ENCODE measurements at regions not wholly inside any gene's neighbourhood (a gene's known extent, or its start where the extent isn't known, plus 50 kb on each side); places are given as distances from the start of the nearest gene placed in this dataset.
"Not testable (repeated sequence)": the region's sequence is repeated elsewhere in the genome, so short reads cannot be mapped to it uniquely, and the experiment has no call there.

- H3K27me3 ChIP-seq (ENCODE audit: control insufficient read depth in 1 of 2, insufficient read depth in 2 of 2, low read length in 2 of 2); H3K4me3 ChIP-seq (ENCODE audit: low read depth in 1 of 2, low read length in 2 of 2); H3K4me1 ChIP-seq (ENCODE audit: control insufficient read depth in 2 of 2, insufficient read depth in 2 of 2, low read length in 1 of 2); H3K27ac ChIP-seq (ENCODE audit: low read depth in 2 of 2, low read length in 1 of 2); H3K36me3 ChIP-seq (ENCODE audit: control insufficient read depth in 2 of 2, insufficient read depth in 2 of 2, low read length in 1 of 2); H3K9me3 ChIP-seq (ENCODE audit: control insufficient read depth in 2 of 2, insufficient read depth in 1 of 2, low read depth in 1 of 2, low read length in 1 of 2): not testable (repeated sequence)
- 53 to 75% methylated on average over 1 of the region's 1 CpG for WGBS, 2 donors
Measured at GRCh38 chr15:24158306-24158705, 471.2 kb upstream of the NDN start.

- WGBS, 2 donors = 83 to 85% methylated on average over 3 of the region's 3 CpGs
- H3K4me3 ChIP-seq (ENCODE audit: low read depth in 1 of 2, low read length in 2 of 2); H3K4me1 ChIP-seq (ENCODE audit: control insufficient read depth in 2 of 2, insufficient read depth in 2 of 2, low read length in 1 of 2); H3K27me3 ChIP-seq (ENCODE audit: control insufficient read depth in 1 of 2, insufficient read depth in 2 of 2, low read length in 2 of 2); H3K27ac ChIP-seq (ENCODE audit: low read depth in 2 of 2, low read length in 1 of 2); H3K9me3 ChIP-seq (ENCODE audit: control insufficient read depth in 2 of 2, insufficient read depth in 1 of 2, low read depth in 1 of 2, low read length in 1 of 2); H3K36me3 ChIP-seq (ENCODE audit: control insufficient read depth in 2 of 2, insufficient read depth in 2 of 2, low read length in 1 of 2): not testable (repeated sequence)
Measured at GRCh38 chr15:24165512-24165911, 478.4 kb upstream of the NDN start.

- not testable (repeated sequence) for H3K27me3 ChIP-seq (ENCODE audit: control insufficient read depth in 1 of 2, insufficient read depth in 2 of 2, low read length in 2 of 2); H3K27ac ChIP-seq (ENCODE audit: low read depth in 2 of 2, low read length in 1 of 2); H3K36me3 ChIP-seq (ENCODE audit: control insufficient read depth in 2 of 2, insufficient read depth in 2 of 2, low read length in 1 of 2); H3K4me1 ChIP-seq (ENCODE audit: control insufficient read depth in 2 of 2, insufficient read depth in 2 of 2, low read length in 1 of 2); H3K4me3 ChIP-seq (ENCODE audit: low read depth in 1 of 2, low read length in 2 of 2); H3K9me3 ChIP-seq (ENCODE audit: control insufficient read depth in 2 of 2, insufficient read depth in 1 of 2, low read depth in 1 of 2, low read length in 1 of 2)
- WGBS, 2 donors = 41 to 48% methylated on average over 2 of the region's 2 CpGs
Measured at GRCh38 chr15:24202297-24202696, 473.3 kb upstream of the NPAP1 start.

- not testable (repeated sequence) for H3K4me1 ChIP-seq (ENCODE audit: control insufficient read depth in 2 of 2, insufficient read depth in 2 of 2, low read length in 1 of 2); H3K4me3 ChIP-seq (ENCODE audit: low read depth in 1 of 2, low read length in 2 of 2); H3K9me3 ChIP-seq (ENCODE audit: control insufficient read depth in 2 of 2, insufficient read depth in 1 of 2, low read depth in 1 of 2, low read length in 1 of 2); H3K27me3 ChIP-seq (ENCODE audit: control insufficient read depth in 1 of 2, insufficient read depth in 2 of 2, low read length in 2 of 2); H3K36me3 ChIP-seq (ENCODE audit: control insufficient read depth in 2 of 2, insufficient read depth in 2 of 2, low read length in 1 of 2); H3K27ac ChIP-seq (ENCODE audit: low read depth in 2 of 2, low read length in 1 of 2)
- 68 to 71% methylated on average over 5 to 6 of the region's 6 CpGs for WGBS, 2 donors
Measured at GRCh38 chr15:24211742-24212476, 463.7 kb upstream of the NPAP1 start.

- H3K9me3 ChIP-seq (ENCODE audit: control insufficient read depth in 2 of 2, insufficient read depth in 1 of 2, low read depth in 1 of 2, low read length in 1 of 2) = no peaks in the 10 kb centered on the region
- H3K36me3 ChIP-seq (ENCODE audit: control insufficient read depth in 2 of 2, insufficient read depth in 2 of 2, low read length in 1 of 2) = no peaks in the 10 kb centered on the region
Measured at GRCh38 chr15:24223739-24224138, 451.8 kb upstream of the NPAP1 start.

GRCh38 chr15:24224161-24224560 is 451.4 kb upstream of the NPAP1 start:
- H3K36me3 ChIP-seq (ENCODE audit: control insufficient read depth in 2 of 2, insufficient read depth in 2 of 2, low read length in 1 of 2) = no peaks in the 10 kb centered on the region
- no peaks in the 10 kb centered on the region for H3K9me3 ChIP-seq (ENCODE audit: control insufficient read depth in 2 of 2, insufficient read depth in 1 of 2, low read depth in 1 of 2, low read length in 1 of 2)
- H3K4me3 ChIP-seq (ENCODE audit: low read depth in 1 of 2, low read length in 2 of 2) = no peak overlapping the region
- 70 to 78% methylated on average over 1 of the region's 1 CpG for WGBS, 2 donors
- no peaks in the 10 kb centered on the region for H3K27me3 ChIP-seq (ENCODE audit: control insufficient read depth in 1 of 2, insufficient read depth in 2 of 2, low read length in 2 of 2)
- no peak overlapping the region for H3K27ac ChIP-seq (ENCODE audit: low read depth in 2 of 2, low read length in 1 of 2)
- H3K4me1 ChIP-seq (ENCODE audit: control insufficient read depth in 2 of 2, insufficient read depth in 2 of 2, low read length in 1 of 2) = no peaks in the 10 kb centered on the region

More at GRCh38 chr15:24223739-24224138, 451.8 kb upstream of the NPAP1 start:
- H3K4me1 ChIP-seq (ENCODE audit: control insufficient read depth in 2 of 2, insufficient read depth in 2 of 2, low read length in 1 of 2) = no peaks in the 10 kb centered on the region
- H3K4me3 ChIP-seq (ENCODE audit: low read depth in 1 of 2, low read length in 2 of 2) = no peak overlapping the region
- 73 to 79% methylated on average over 7 of the region's 7 CpGs for WGBS, 2 donors
- H3K27me3 ChIP-seq (ENCODE audit: control insufficient read depth in 1 of 2, insufficient read depth in 2 of 2, low read length in 2 of 2) = no peaks in the 10 kb centered on the region
- H3K27ac ChIP-seq (ENCODE audit: low read depth in 2 of 2, low read length in 1 of 2) = no peak overlapping the region

- H3K27ac ChIP-seq (ENCODE audit: low read depth in 2 of 2, low read length in 1 of 2); H3K27me3 ChIP-seq (ENCODE audit: control insufficient read depth in 1 of 2, insufficient read depth in 2 of 2, low read length in 2 of 2); H3K9me3 ChIP-seq (ENCODE audit: control insufficient read depth in 2 of 2, insufficient read depth in 1 of 2, low read depth in 1 of 2, low read length in 1 of 2); H3K36me3 ChIP-seq (ENCODE audit: control insufficient read depth in 2 of 2, insufficient read depth in 2 of 2, low read length in 1 of 2); H3K4me3 ChIP-seq (ENCODE audit: low read depth in 1 of 2, low read length in 2 of 2); H3K4me1 ChIP-seq (ENCODE audit: control insufficient read depth in 2 of 2, insufficient read depth in 2 of 2, low read length in 1 of 2): not testable (repeated sequence)
- WGBS, 2 donors = 77 to 81% methylated on average over 7 of the region's 7 CpGs
Measured at GRCh38 chr15:24228922-24229321, 446.7 kb upstream of the NPAP1 start.

- H3K27ac ChIP-seq (ENCODE audit: low read depth in 2 of 2, low read length in 1 of 2); H3K4me3 ChIP-seq (ENCODE audit: low read depth in 1 of 2, low read length in 2 of 2); H3K9me3 ChIP-seq (ENCODE audit: control insufficient read depth in 2 of 2, insufficient read depth in 1 of 2, low read depth in 1 of 2, low read length in 1 of 2); H3K36me3 ChIP-seq (ENCODE audit: control insufficient read depth in 2 of 2, insufficient read depth in 2 of 2, low read length in 1 of 2); H3K4me1 ChIP-seq (ENCODE audit: control insufficient read depth in 2 of 2, insufficient read depth in 2 of 2, low read length in 1 of 2); H3K27me3 ChIP-seq (ENCODE audit: control insufficient read depth in 1 of 2, insufficient read depth in 2 of 2, low read length in 2 of 2): not testable (repeated sequence)
- 61 to 66% methylated on average over 3 of the region's 3 CpGs for WGBS, 2 donors
Measured at GRCh38 chr15:24233134-24233533, 442.4 kb upstream of the NPAP1 start.

- not testable (repeated sequence) for H3K27me3 ChIP-seq (ENCODE audit: control insufficient read depth in 1 of 2, insufficient read depth in 2 of 2, low read length in 2 of 2); H3K36me3 ChIP-seq (ENCODE audit: control insufficient read depth in 2 of 2, insufficient read depth in 2 of 2, low read length in 1 of 2); H3K4me3 ChIP-seq (ENCODE audit: low read depth in 1 of 2, low read length in 2 of 2); H3K27ac ChIP-seq (ENCODE audit: low read depth in 2 of 2, low read length in 1 of 2); H3K4me1 ChIP-seq (ENCODE audit: control insufficient read depth in 2 of 2, insufficient read depth in 2 of 2, low read length in 1 of 2); H3K9me3 ChIP-seq (ENCODE audit: control insufficient read depth in 2 of 2, insufficient read depth in 1 of 2, low read depth in 1 of 2, low read length in 1 of 2)
- WGBS, 2 donors = 74 to 77% methylated on average over 5 of the region's 5 CpGs
Measured at GRCh38 chr15:24240580-24240979, 435.0 kb upstream of the NPAP1 start.

GRCh38 chr15:24259106-24259505 is 416.5 kb upstream of the NPAP1 start:
- not testable (repeated sequence) for H3K4me3 ChIP-seq (ENCODE audit: low read depth in 1 of 2, low read length in 2 of 2); H3K27me3 ChIP-seq (ENCODE audit: control insufficient read depth in 1 of 2, insufficient read depth in 2 of 2, low read length in 2 of 2); H3K4me1 ChIP-seq (ENCODE audit: control insufficient read depth in 2 of 2, insufficient read depth in 2 of 2, low read length in 1 of 2); H3K9me3 ChIP-seq (ENCODE audit: control insufficient read depth in 2 of 2, insufficient read depth in 1 of 2, low read depth in 1 of 2, low read length in 1 of 2); H3K27ac ChIP-seq (ENCODE audit: low read depth in 2 of 2, low read length in 1 of 2); H3K36me3 ChIP-seq (ENCODE audit: control insufficient read depth in 2 of 2, insufficient read depth in 2 of 2, low read length in 1 of 2)
- 37 to 55% methylated on average over 3 of the region's 3 CpGs for WGBS, 2 donors
